Keratinocyte (primary cell): ENCODE measurements at regions not wholly inside any gene's neighbourhood (a gene's known extent, or its start where the extent isn't known, plus 50 kb on each side); places are given as distances from the start of the nearest gene placed in this dataset.

Experiments
- DNase-seq: peaks from one replicate; pipeline ENCODE4 v3.0.0-alpha.2; 2011; ENCODE audit warnings: low read depth, missing footprints, low spot score
- FAIRE-seq: peaks from 2 replicates; lab custom pipeline; 2011; peaks lifted over from hg19 to GRCh38; lab: Jason Lieb, UNC
- H2AFZ ChIP-seq: 2 replicates; pipeline ENCODE4 v1.6.0; 2012; ENCODE audit warnings: low read length, control low read depth, inconsistent platforms; ENCODE audit not compliant: control insufficient read depth
- H3K27ac ChIP-seq: 2 replicates; pipeline ENCODE4 v1.5.1; 2011; ENCODE audit warnings: low read length; ENCODE audit not compliant: control insufficient read depth, insufficient read depth
- H3K27me3 ChIP-seq: 3 replicates; pipeline ENCODE4 v1.6.0; 2011; ENCODE audit warnings: low read length; ENCODE audit not compliant: control insufficient read depth, insufficient read depth; ENCODE audit errors: extremely low read depth
- H3K36me3 ChIP-seq, 2 experiments: 2 replicates in 1 of 2; 3 replicates in 1 of 2; pipeline ENCODE4 v1.5.1; 2011; ENCODE audit warnings: low read length in 2 of 2, mild to moderate bottlenecking in 1 of 2; ENCODE audit not compliant: control insufficient read depth in 2 of 2, insufficient read depth in 2 of 2; ENCODE audit errors: extremely low read depth in 1 of 2
- H3K4me1 ChIP-seq: 3 replicates; pipeline ENCODE4 v1.5.1; 2011; ENCODE audit warnings: low read length; ENCODE audit not compliant: control insufficient read depth, insufficient read depth; ENCODE audit errors: extremely low read depth
- H3K4me2 ChIP-seq: 3 replicates; pipeline ENCODE4 v1.6.0; 2011; ENCODE audit warnings: low read depth, low read length; ENCODE audit not compliant: control insufficient read depth, insufficient read depth; ENCODE audit errors: extremely low read depth
- H3K4me3 ChIP-seq, 3 experiments: fragments of 200-600 bp in 1 of 3; sonication (generic) in 1 of 3; 2 replicates in 2 of 3; 3 replicates in 1 of 3; pipeline ENCODE4 v1.5.1; 2011 to 2016; ENCODE audit warnings: low read length in 3 of 3, mild to moderate bottlenecking in 3 of 3, control low read depth in 2 of 3, inconsistent platforms in 1 of 3, low read depth in 1 of 3, mixed read lengths in 1 of 3, mixed run types in 1 of 3, moderate library complexity in 1 of 3; ENCODE audit not compliant: control insufficient read depth in 2 of 3, insufficient read depth in 2 of 3; ENCODE audit errors: extremely low read depth in 1 of 3
- H3K79me2 ChIP-seq: 2 replicates; pipeline ENCODE4 v1.6.0; 2012; ENCODE audit warnings: low read length; ENCODE audit not compliant: control insufficient read depth, insufficient read depth
- H3K9ac ChIP-seq: 3 replicates; pipeline ENCODE4 v1.6.0; 2011; ENCODE audit warnings: low read length; ENCODE audit not compliant: control insufficient read depth, insufficient read depth; ENCODE audit errors: extremely low read depth
- H3K9me1 ChIP-seq: 3 replicates; pipeline ENCODE4 v1.6.0; 2011; ENCODE audit warnings: low read length; ENCODE audit not compliant: control insufficient read depth, insufficient read depth; ENCODE audit errors: extremely low read depth
- H3K9me3 ChIP-seq: 2 replicates; pipeline ENCODE4 v1.5.1; 2012; ENCODE audit warnings: low read depth, low read length; ENCODE audit not compliant: control insufficient read depth
- H4K20me1 ChIP-seq: 3 replicates; pipeline ENCODE4 v1.6.0; 2011; ENCODE audit warnings: low read length; ENCODE audit not compliant: control insufficient read depth, insufficient read depth; ENCODE audit errors: extremely low read depth
- CTCF ChIP-seq, 3 experiments: IDR thresholded peaks in 1 of 3; conservative IDR thresholded peaks in 1 of 3; optimal IDR thresholded peaks in 1 of 3; 2 replicates in 2 of 3; 3 replicates in 1 of 3; pipeline versions ENCODE3 to v1.5.1; 2011; ENCODE audit warnings: low read length in 3 of 3, mild to moderate bottlenecking in 3 of 3, moderate library complexity in 2 of 3, control low read depth in 1 of 3, inconsistent platforms in 1 of 3; ENCODE audit not compliant: insufficient read depth in 2 of 3; ENCODE audit errors: extremely low read depth in 1 of 3
- EZH2 ChIP-seq: IDR thresholded peaks from one replicate; pipeline ENCODE4 v1.6.1; 2012; ENCODE audit warnings: inconsistent platforms, mild to moderate bottlenecking, low read length, moderate library complexity
- dilution Hi-C: fragments of 300-500 bp; cut with MboI; formaldehyde crosslinking; loops from one replicate; pipeline ENCODE4 v1.7.0; 2020; ENCODE audit warnings: low sequenced_read_pairs; ENCODE audit not compliant: extremely low pct_ligation_motif_present

- dilution Hi-C loops = no loop called here
- no peaks in the 10 kb centered on the region for H4K20me1 ChIP-seq
- FAIRE-seq = no peak
- H3K27ac ChIP-seq = no peak overlapping the region
- TF ChIP-seq CTCF (optimal IDR thresholded peaks at IDR 0.05 in 1 of 3, IDR thresholded peaks at IDR 0.05 in 1 of 3, conservative IDR thresholded peaks at IDR 0.05 in 1 of 3; ENCODE audit: extremely low read depth in 1 of 3, insufficient read depth in 2 of 3, low read length in 3 of 3) = no peak
- H3K4me3 ChIP-seq = no peak overlapping the region
- no peaks in the 10 kb centered on the region for H3K4me1 ChIP-seq
- H3K9me1 ChIP-seq = no peaks in the 10 kb centered on the region
- H2AFZ ChIP-seq = no peak overlapping the region
- H3K9ac ChIP-seq = no peak overlapping the region
- DNase-seq = no peak
- H3K79me2 ChIP-seq = no peaks in the 10 kb centered on the region
- no peaks in the 10 kb centered on the region for H3K36me3 ChIP-seq
- no peaks in the 10 kb centered on the region for H3K9me3 ChIP-seq
- H3K27me3 ChIP-seq = no peaks in the 10 kb centered on the region
- no peak overlapping the region for H3K4me2 ChIP-seq
Observed at GRCh38 chr6:8900056-8900455, 464.7 kb upstream of the SLC35B3 start.

- H3K4me1 ChIP-seq = no peaks in the 10 kb centered on the region
- no peak overlapping the region for H3K9ac ChIP-seq
- DNase-seq (no peak), FAIRE-seq (no peak)
- no peak overlapping the region for H3K4me2 ChIP-seq
- H4K20me1 ChIP-seq = no peaks in the 10 kb centered on the region
- no peak overlapping the region for H3K27ac ChIP-seq
- TF ChIP-seq CTCF (optimal IDR thresholded peaks at IDR 0.05 in 1 of 3, IDR thresholded peaks at IDR 0.05 in 1 of 3, conservative IDR thresholded peaks at IDR 0.05 in 1 of 3; ENCODE audit: extremely low read depth in 1 of 3, insufficient read depth in 2 of 3, low read length in 3 of 3) (no peak), EZH2 (no peak)
- H3K9me3 ChIP-seq = no peaks in the 10 kb centered on the region
- H3K27me3 ChIP-seq = no peaks in the 10 kb centered on the region
- H2AFZ ChIP-seq = no peak overlapping the region
- H3K79me2 ChIP-seq = no peaks in the 10 kb centered on the region
- no peak overlapping the region for H3K4me3 ChIP-seq
- H3K9me1 ChIP-seq = no peaks in the 10 kb centered on the region
- no peaks in the 10 kb centered on the region for H3K36me3 ChIP-seq
- dilution Hi-C loops = no loop called here
Observed at GRCh38 chr6:8889514-8889913, 454.2 kb upstream of the SLC35B3 start.
